Trophoblast cell (in vitro differentiated cells and primary cell): ENCODE measurements at regions not wholly inside any gene's neighbourhood (a gene's known extent, or its start where the extent isn't known, plus 50 kb on each side); places are given as distances from the start of the nearest gene placed in this dataset.
"Not testable (repeated sequence)": the region's sequence is repeated elsewhere in the genome, so short reads cannot be mapped to it uniquely, and the experiment has no call there.

ENCODE experiments used
- DNase-seq, 2 donors: peaks; one replicate each; pipeline ENCODE4 v3.0.0-alpha.2; 2016
- H2AFZ ChIP-seq: 2 replicates; pipeline ENCODE4 v1.6.1; 2013; ENCODE audit warnings: low read length, moderate library complexity, mild to moderate bottlenecking; ENCODE audit not compliant: insufficient read depth, poor library complexity
- H2AK5ac ChIP-seq: 2 replicates; pipeline ENCODE4 v1.6.1; 2013; ENCODE audit warnings: mild to moderate bottlenecking, low read length
- H2BK120ac ChIP-seq: 2 replicates; pipeline ENCODE4 v1.6.1; 2013; ENCODE audit warnings: low read length, mild to moderate bottlenecking, moderate library complexity; ENCODE audit not compliant: insufficient read depth, poor library complexity
- H2BK12ac ChIP-seq: 2 replicates; pipeline ENCODE4 v1.6.1; 2013; ENCODE audit warnings: mild to moderate bottlenecking, low read length, moderate library complexity
- H2BK5ac ChIP-seq: 2 replicates; pipeline ENCODE4 v1.6.1; 2013; ENCODE audit warnings: low read length, low read depth, moderate library complexity, mild to moderate bottlenecking; ENCODE audit not compliant: poor library complexity
- H3K14ac ChIP-seq: 2 replicates; pipeline ENCODE4 v1.6.1; 2013; ENCODE audit warnings: mild to moderate bottlenecking, low read length
- H3K18ac ChIP-seq: 2 replicates; pipeline ENCODE4 v1.6.1; 2013; ENCODE audit warnings: mild to moderate bottlenecking, low read length
- H3K23ac ChIP-seq: 2 replicates; pipeline ENCODE4 v1.6.1; 2013; ENCODE audit warnings: low read length
- H3K27ac ChIP-seq: 2 replicates; pipeline ENCODE4 v1.5.1; 2013; ENCODE audit warnings: low read depth, mild to moderate bottlenecking, inconsistent platforms, low read length, moderate library complexity
- H3K27me3 ChIP-seq: 2 replicates; pipeline ENCODE4 v1.6.1; 2013; ENCODE audit warnings: inconsistent platforms, mild to moderate bottlenecking, low read length, moderate library complexity; ENCODE audit not compliant: insufficient read depth
- H3K36me3 ChIP-seq, 2 experiments: 1 replicate in 1 of 2; 2 replicates in 1 of 2; pipeline ENCODE4 v1.6.1; 2013; ENCODE audit warnings: low read length in 2 of 2, mild to moderate bottlenecking in 2 of 2, moderate library complexity in 1 of 2; ENCODE audit not compliant: insufficient read depth in 2 of 2, control insufficient read depth in 1 of 2
- H3K4ac ChIP-seq: 2 replicates; pipeline ENCODE4 v1.6.1; 2013; ENCODE audit warnings: low read depth, mild to moderate bottlenecking, low read length, moderate library complexity
- H3K4me1 ChIP-seq, 2 experiments: 1 replicate in 1 of 2; 2 replicates in 1 of 2; pipeline ENCODE4 v1.6.1; 2013; ENCODE audit warnings: low read length in 2 of 2, mild to moderate bottlenecking in 2 of 2, moderate library complexity in 1 of 2; ENCODE audit not compliant: insufficient read depth in 2 of 2, control insufficient read depth in 1 of 2
- H3K4me2 ChIP-seq: 2 replicates; pipeline ENCODE4 v1.6.1; 2013; ENCODE audit warnings: inconsistent platforms, mild to moderate bottlenecking, low read length, moderate library complexity
- H3K4me3 ChIP-seq: 2 replicates; pipeline ENCODE4 v1.5.1; 2013; ENCODE audit warnings: mild to moderate bottlenecking, low read depth, low read length, inconsistent platforms
- H3K79me1 ChIP-seq: one replicate; pipeline ENCODE4 v1.6.1; 2013; ENCODE audit warnings: low read length
- H3K79me2 ChIP-seq: 2 replicates; pipeline ENCODE4 v1.6.1; 2013; ENCODE audit warnings: low read length, mild to moderate bottlenecking; ENCODE audit not compliant: control insufficient read depth, insufficient read depth, poor library complexity
- H3K9ac ChIP-seq: 2 replicates; pipeline ENCODE4 v1.6.1; 2013; ENCODE audit warnings: mild to moderate bottlenecking, low read length
- H3K9me3 ChIP-seq: 2 replicates; pipeline ENCODE4 v1.6.1; 2013; ENCODE audit warnings: low read depth, mild to moderate bottlenecking, control low read depth, inconsistent platforms, low read length; ENCODE audit not compliant: insufficient read depth
- H4K12ac ChIP-seq: 2 replicates; pipeline ENCODE4 v1.6.1; 2013; ENCODE audit warnings: low read depth, mild to moderate bottlenecking, low read length, moderate library complexity
- H4K8ac ChIP-seq: 2 replicates; pipeline ENCODE4 v1.6.1; 2013; ENCODE audit warnings: low read depth, mild to moderate bottlenecking, low read length, moderate library complexity
- H4K91ac ChIP-seq: one replicate; pipeline ENCODE4 v1.6.1; 2013; ENCODE audit warnings: low read depth, mild to moderate bottlenecking, low read length, moderate library complexity
- WGBS: extraction: QIAGEN DNeasy Blood & Tissue Kit; methylation state at CpG from one replicate; pipeline ENCODE4 v1.1.7; 2013; ENCODE audit warnings: missing lambda C conversion rate; ENCODE audit not compliant: insufficient read length, insufficient coverage; ENCODE audit errors: extremely low coverage; 5-methylcytosine and 5-hydroxymethylcytosine counted together

DNA sequence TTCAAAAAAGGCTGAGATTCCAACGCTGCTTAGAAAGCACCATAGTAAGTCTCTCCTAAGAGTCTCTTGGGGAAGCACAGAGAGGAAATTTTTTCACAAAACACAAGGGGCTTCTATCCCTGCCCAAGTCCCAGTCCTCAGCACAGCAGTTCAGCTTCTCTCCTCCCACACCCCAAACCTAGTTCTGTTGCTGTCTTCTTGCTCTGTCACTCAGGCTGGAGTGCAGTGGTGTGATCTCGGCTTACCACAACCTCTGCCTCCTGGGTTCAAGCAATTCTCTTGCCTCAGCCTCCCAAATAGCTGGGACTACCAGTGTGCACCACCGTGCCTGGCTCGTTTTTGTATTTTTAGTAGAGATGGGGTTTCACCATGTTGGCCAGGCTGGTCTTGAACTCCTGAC lies 79.2 kb downstream of the FGD2 start:
- H3K9me3 ChIP-seq, H2BK12ac ChIP-seq, H3K18ac ChIP-seq, H2AFZ ChIP-seq, DNase-seq, H3K14ac ChIP-seq, H3K79me1 ChIP-seq, H3K36me3 ChIP-seq, H4K12ac ChIP-seq, H3K27me3 ChIP-seq, H3K27ac ChIP-seq, H2AK5ac ChIP-seq, H3K79me2 ChIP-seq, H3K4me2 ChIP-seq, H3K23ac ChIP-seq, H3K4ac ChIP-seq, H3K4me3 ChIP-seq, H4K91ac ChIP-seq, H4K8ac ChIP-seq, H3K4me1 ChIP-seq, H2BK5ac ChIP-seq, H3K9ac ChIP-seq, H2BK120ac ChIP-seq: not testable (repeated sequence)
- WGBS, result no CpG with 5 or more reads among the region's 4 CpGs

DNA sequence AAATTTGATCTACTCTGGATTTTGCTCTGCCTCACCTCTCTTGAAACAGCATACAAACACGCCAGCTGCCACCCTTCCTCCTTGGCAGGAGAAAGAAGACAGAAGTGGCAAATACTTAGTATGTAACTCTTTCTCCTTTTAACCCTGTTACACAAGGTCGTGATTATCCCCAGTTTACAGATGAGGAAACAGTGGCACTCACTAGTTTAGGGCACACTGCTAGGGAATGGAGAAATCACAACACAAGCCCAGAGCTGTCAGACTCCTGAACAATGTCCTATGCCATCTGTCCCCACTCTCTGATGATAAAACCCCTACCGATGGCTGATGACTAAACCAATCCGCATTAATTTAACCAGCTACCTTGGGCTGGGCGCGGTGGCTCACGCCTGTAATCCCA lies 79.7 kb downstream of the FGD2 start:
- Histone ChIP-seq H3K18ac (no peak overlapping the region), H3K27me3 (no peaks in the 10 kb centered on the region), H3K14ac (no peak overlapping the region), H4K91ac (no peak overlapping the region), H3K79me2 (no peaks in the 10 kb centered on the region), H3K79me1 (no peaks in the 10 kb centered on the region), H3K4ac (no peak overlapping the region), H3K27ac (no peak overlapping the region), H3K23ac (no peak overlapping the region), H4K12ac (no peak overlapping the region), H3K4me3 (no peak overlapping the region), H2AFZ (no peak overlapping the region), H4K8ac (no peak overlapping the region), H3K9ac (no peak overlapping the region), H2BK120ac (no peak overlapping the region), H3K36me3 (no peaks in the 10 kb centered on the region), H2BK5ac (no peak overlapping the region), H2AK5ac (no peak overlapping the region), H2BK12ac (no peak overlapping the region), H3K4me1 (peaks cover 0 to 4% of the 10 kb centered on the region in 2 experiments), H3K4me2 (no peak overlapping the region), H3K9me3 (peaks cover 2% of the 10 kb centered on the region)
- WGBS, result no CpG with 5 or more reads among the region's 7 CpGs
- no peak for DNase-seq

DNA sequence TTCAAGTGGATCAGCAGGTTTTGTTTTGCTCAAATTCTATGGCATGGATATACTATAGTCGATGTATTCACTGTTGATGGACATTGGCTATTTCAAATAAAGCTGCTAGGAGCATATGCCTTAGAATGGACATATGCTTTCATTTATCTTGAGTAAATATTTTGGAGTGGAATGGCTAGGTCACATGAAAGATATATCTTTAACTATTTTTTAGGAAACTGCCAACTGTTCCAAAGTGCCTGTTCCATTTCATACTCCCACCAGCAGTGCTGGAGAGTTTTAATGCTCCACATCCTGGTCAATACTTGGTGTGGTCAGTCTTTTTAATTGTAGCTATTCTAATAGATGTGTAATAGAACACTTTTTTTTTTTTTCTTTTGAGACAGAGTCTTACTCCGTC lies 81.1 kb upstream of the PIM1 start:
- Histone ChIP-seq H2AK5ac (no peak overlapping the region), H2BK12ac (no peak overlapping the region), H3K4ac (no peak overlapping the region), H3K36me3 (no peaks in the 10 kb centered on the region), H4K91ac (no peak overlapping the region), H4K12ac (no peak overlapping the region), H3K27ac (no peak overlapping the region), H2BK120ac (no peak overlapping the region), H3K9ac (no peak overlapping the region), H3K4me1 (peaks cover 0 to 12% of the 10 kb centered on the region in 2 experiments), H3K4me3 (no peak overlapping the region), H4K8ac (no peak overlapping the region), H3K23ac (no peak overlapping the region), H3K18ac (no peak overlapping the region), H3K79me2 (no peaks in the 10 kb centered on the region), H2AFZ (no peak overlapping the region), H3K9me3 (no peaks in the 10 kb centered on the region), H2BK5ac (no peak overlapping the region), H3K4me2 (no peak overlapping the region), H3K14ac (no peak overlapping the region), H3K27me3 (no peaks in the 10 kb centered on the region), H3K79me1 (no peaks in the 10 kb centered on the region)
- no CpG with 5 or more reads among the region's 2 CpGs for WGBS
- no peak for DNase-seq

DNA sequence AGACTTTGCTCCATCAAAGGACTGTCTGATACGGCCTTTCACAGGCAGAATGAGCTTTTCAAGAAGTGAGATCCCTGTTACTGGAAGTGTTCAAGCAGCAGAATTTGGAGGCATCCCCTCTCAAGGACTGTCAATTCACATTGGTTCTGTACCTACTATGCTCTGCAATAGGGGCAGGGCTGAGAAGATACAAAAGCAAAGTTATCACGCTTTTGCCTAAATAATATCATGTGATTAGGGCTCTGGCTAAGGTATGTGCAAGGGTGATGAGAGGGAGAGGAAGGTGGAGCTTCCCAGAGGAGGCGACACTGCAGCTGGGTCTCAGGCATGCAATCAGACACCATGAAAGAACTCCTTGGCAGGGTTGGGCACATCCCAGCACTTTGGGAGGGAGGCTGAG lies 80.2 kb upstream of the PIM1 start:
- Histone ChIP-seq H3K4me1 (peaks cover 0 to 15% of the 10 kb centered on the region in 2 experiments), H3K9me3 (no peaks in the 10 kb centered on the region), H2BK120ac (no peak overlapping the region), H2AK5ac (no peak overlapping the region), H3K27ac (no peak overlapping the region), H3K23ac (no peak overlapping the region), H3K9ac (no peak overlapping the region), H2AFZ (no peak overlapping the region), H3K79me2 (no peaks in the 10 kb centered on the region), H3K4me2 (no peak overlapping the region), H2BK5ac (no peak overlapping the region), H4K91ac (no peak overlapping the region), H4K12ac (no peak overlapping the region), H3K4ac (no peak overlapping the region), H3K79me1 (no peaks in the 10 kb centered on the region), H3K14ac (no peak overlapping the region), H3K27me3 (no peaks in the 10 kb centered on the region), H4K8ac (no peak overlapping the region), H3K4me3 (no peak overlapping the region), H2BK12ac (no peak overlapping the region), H3K18ac (no peak overlapping the region), H3K36me3 (no peaks in the 10 kb centered on the region)
- WGBS, result no CpG with 5 or more reads among the region's 3 CpGs
- DNase-seq, result no peak
